GM10248 (cell line): ENCODE measurements at regions not wholly inside any gene's neighbourhood (a gene's known extent, or its start where the extent isn't known, plus 50 kb on each side); places are given as distances from the start of the nearest gene placed in this dataset.

Experiments used
- CTCF ChIA-PET: fragments of 300-600 bp; sonication (Branson Sonifier 250); formaldehyde crosslinking; extraction: SDS; loops from one replicate; lab custom pipeline; 2021; ENCODE audit warnings: antibody characterized with exemption; lab: Yijun Ruan, JAX
- POLR2A ChIA-PET: fragments of 350-650 bp; sonication (Branson Sonifier 250); formaldehyde crosslinking; extraction: SDS; loops from one replicate; lab custom pipeline; 2020; ENCODE audit warnings: antibody characterized with exemption; lab: Yijun Ruan, JAX
- DNase-seq: peaks from one replicate; pipeline ENCODE4 v3.0.0; 2012; ENCODE audit errors: extremely low spot score
- CTCF ChIP-seq: IDR thresholded peaks from 2 replicates; pipeline ENCODE4 v1.5.1; 2012; ENCODE audit warnings: mild to moderate bottlenecking, low read depth; ENCODE audit errors: extremely low read depth, missing control alignments, control extremely low read depth

DNA sequence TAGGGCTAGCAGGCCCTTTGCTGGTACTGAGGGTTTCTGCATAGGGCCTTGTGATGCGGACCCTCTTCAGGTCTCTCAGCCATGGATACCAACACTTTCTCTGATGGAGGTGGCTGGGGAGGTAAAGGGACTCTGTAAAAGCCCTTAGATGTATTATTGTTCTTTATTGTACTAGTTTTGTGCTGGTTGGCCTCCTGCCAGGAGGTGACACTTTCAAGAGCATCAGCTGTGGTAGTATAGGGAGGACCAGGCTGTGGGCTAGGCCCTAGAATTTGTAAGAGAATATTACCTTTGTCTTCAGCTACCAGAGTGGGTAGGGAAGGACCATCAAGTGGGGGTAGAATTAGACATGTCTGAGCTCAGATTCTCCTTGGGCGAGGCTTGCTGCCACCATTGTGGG is 936.3 kb downstream of the CENPC start:
- no peak for DNase-seq
- POLR2A ChIA-PET, result no interaction called here
- TF ChIP-seq CTCF, result no peak
- CTCF ChIA-PET, result no interaction called here

GRCh38 chr4:66606908-66607307 is 936.6 kb upstream of the EPHA5 start:
- ChIA-PET CTCF (no interaction called here), POLR2A (no interaction called here)
- DNase-seq, result no peak
- no peak for TF ChIP-seq CTCF

DNA sequence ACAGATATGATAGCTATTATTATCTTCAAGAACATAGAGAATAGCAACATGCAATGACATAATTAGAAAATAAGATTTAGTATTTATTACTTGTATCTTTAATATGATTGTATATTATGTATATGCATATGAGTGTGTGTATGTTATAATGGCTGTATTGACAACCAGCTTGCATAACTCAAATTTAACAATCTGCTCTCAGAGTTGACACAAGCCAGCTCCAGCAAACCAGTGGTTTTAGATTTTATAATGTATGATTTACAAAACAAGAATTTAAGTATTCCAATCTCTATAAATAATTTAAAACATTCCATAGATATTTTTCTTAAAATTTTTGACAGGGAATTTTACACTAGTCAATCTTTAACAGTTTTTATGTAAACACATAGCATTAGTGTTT is 935.9 kb upstream of the EPHA5 start:
- TF ChIP-seq CTCF, result no peak
- no peak for DNase-seq
- POLR2A ChIA-PET, result no interaction called here
- CTCF ChIA-PET, result interaction anchor here (1.2 kb wide), 1 partner anchor 8 kb away, joined by 3 read pairs; no protein-coding TSS in a partner anchor

- DNase-seq, result no peak
- no peak for TF ChIP-seq CTCF
- ChIA-PET CTCF (no interaction called here), POLR2A (no interaction called here)
Observed at GRCh38 chr4:66604192-66604591, 933.9 kb upstream of the EPHA5 start.

DNA sequence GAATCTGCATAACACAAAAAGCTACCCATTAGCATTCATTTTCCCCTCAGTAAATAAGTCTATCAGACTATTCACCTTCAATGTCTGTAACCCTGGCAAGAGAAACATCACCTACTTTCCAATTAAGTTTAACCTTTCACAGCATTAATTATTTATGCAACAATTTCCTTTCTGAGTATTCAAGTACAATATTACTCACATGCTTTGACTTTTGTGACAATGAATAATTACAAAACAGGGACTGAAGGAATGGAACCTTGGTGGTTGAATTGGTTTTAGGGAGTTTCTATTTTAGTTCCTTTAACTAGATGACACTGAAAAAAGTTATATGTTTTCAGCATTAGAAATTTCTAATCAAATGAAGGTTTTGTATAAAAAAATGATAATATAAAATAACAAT is 932.3 kb upstream of the EPHA5 start:
- ChIA-PET CTCF (interaction anchor here (1.4 kb wide), 1 partner anchor 16 kb away, joined by 3 read pairs; no protein-coding TSS in a partner anchor), POLR2A (no interaction called here)
- no peak for TF ChIP-seq CTCF
- DNase-seq, result no peak

- POLR2A ChIA-PET, result no interaction called here
- CTCF ChIA-PET, result no interaction called here
- no peak for TF ChIP-seq CTCF
- no peak for DNase-seq
Observed at GRCh38 chr4:66591968-66592367, 921.7 kb upstream of the EPHA5 start.
